Gastroesophageal sphincter (tissue), 4 donors: ENCODE measurements at regions not wholly inside any gene's neighbourhood (a gene's known extent, or its start where the extent isn't known, plus 50 kb on each side); places are given as distances from the start of the nearest gene placed in this dataset.

Experiments
- ATAC-seq: fragments of 150-250 bp; one replicate; pipeline ENCODE4 v1.9.1; 2016; ENCODE audit warnings: mild to moderate bottlenecking, moderate library complexity
- H3K27ac ChIP-seq, 4 donors: fragments of 200-600 bp; sonication (generic) in 3 of 4; 1 replicate in 3 of 4; 2 replicates in 1 of 4; pipeline ENCODE4 v1.5.1; 2016 to 2019
- H3K27me3 ChIP-seq: fragments of 200-600 bp; sonication (generic); one replicate; pipeline ENCODE4 v1.5.1; 2019
- H3K36me3 ChIP-seq, 2 donors: fragments of 200-600 bp; sonication (generic); one replicate each; pipeline ENCODE4 v1.5.1; 2019; ENCODE audit warnings: control low read depth in 1 of 2
- H3K4me1 ChIP-seq, 3 donors: fragments of 200-600 bp; sonication (generic); 1 replicate in 2 of 3; 2 replicates in 1 of 3; pipeline ENCODE4 v1.5.1; 2016 to 2019; ENCODE audit warnings: control low read depth in 2 of 3
- H3K4me3 ChIP-seq, 2 donors: fragments of 200-600 bp; sonication (generic); one replicate each; pipeline ENCODE4 v1.5.1; 2019; ENCODE audit warnings: mild to moderate bottlenecking in 1 of 2, moderate library complexity in 1 of 2
- H3K9me3 ChIP-seq, 3 donors: fragments of 200-600 bp; sonication (generic); one replicate each; pipeline ENCODE4 v1.5.1; 2017 to 2019; ENCODE audit warnings: control low read depth in 2 of 3
- EP300 ChIP-seq: sonication (generic); formaldehyde crosslinking; IDR thresholded peaks from one replicate; pipeline ENCODE4 v1.6.1; 2017; ENCODE audit warnings: antibody characterized with exemption, mild to moderate bottlenecking
- POLR2A ChIP-seq, 2 donors: fragments of 450-650 bp; IDR thresholded peaks; one replicate each; pipeline ENCODE4 v1.6.1; 2017; ENCODE audit warnings: antibody characterized with exemption in 2 of 2, mild to moderate bottlenecking in 2 of 2, moderate library complexity in 1 of 2
- POLR2AphosphoS5 ChIP-seq: sonication (generic); formaldehyde crosslinking; IDR thresholded peaks from one replicate; pipeline ENCODE4 v1.6.1; 2017; ENCODE audit warnings: antibody characterized with exemption
- WGBS, 2 donors: methylation state at CpG; one replicate each; pipeline ENCODE4 v1.1.5; 2018; ENCODE audit warnings: low coverage in 1 of 2; 5-methylcytosine and 5-hydroxymethylcytosine counted together
- TF ChIP-seq, protein P1 (sequence below), 4 experiments: fragments of 200-600 bp in 2 of 4; fragments of 450-650 bp in 2 of 4; sonication (generic) in 1 of 4; IDR thresholded peaks; one replicate each; pipeline ENCODE4 v1.5.1; 2017 to 2019; ENCODE audit warnings: antibody characterized with exemption in 4 of 4, mild to moderate bottlenecking in 2 of 4, moderate library complexity in 2 of 4

GRCh38 chr2:215811409-215812345, 201.7 kb downstream of the MREG start:
- no peaks in the 10 kb centered on the region for H3K36me3 ChIP-seq

DNA sequence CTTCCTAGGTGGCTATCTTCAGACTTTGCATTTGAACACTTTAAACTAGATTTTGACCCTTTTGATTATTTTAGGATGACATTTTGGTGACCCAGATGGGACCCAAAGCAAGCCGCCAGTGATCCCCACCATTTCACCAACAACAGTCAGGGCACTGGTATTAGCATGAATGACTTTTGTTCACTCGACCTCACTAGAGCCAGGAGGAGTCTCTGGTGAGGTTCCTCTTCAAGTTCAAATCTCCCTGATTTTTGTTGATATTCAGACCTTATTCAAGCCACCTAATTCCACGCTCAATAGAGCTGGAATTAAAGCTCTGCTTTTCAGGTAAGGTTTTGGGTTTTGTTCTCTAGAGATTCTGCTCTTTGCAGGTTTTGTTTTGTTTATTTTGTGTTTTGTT, 202.3 kb downstream of the MREG start:
- 95 to 100% methylated on average over 1 to 3 of the region's 3 CpGs for WGBS, 2 donors
- H3K36me3 ChIP-seq = no peaks in the 10 kb centered on the region
- H3K4me3 ChIP-seq = no peak overlapping the region
- no peaks in the 10 kb centered on the region for H3K27me3 ChIP-seq
- no peak for ATAC-seq
- no peaks in the 10 kb centered on the region for H3K4me1 ChIP-seq
- no peak overlapping the region for H3K27ac ChIP-seq
- TF ChIP-seq, protein P1, sequence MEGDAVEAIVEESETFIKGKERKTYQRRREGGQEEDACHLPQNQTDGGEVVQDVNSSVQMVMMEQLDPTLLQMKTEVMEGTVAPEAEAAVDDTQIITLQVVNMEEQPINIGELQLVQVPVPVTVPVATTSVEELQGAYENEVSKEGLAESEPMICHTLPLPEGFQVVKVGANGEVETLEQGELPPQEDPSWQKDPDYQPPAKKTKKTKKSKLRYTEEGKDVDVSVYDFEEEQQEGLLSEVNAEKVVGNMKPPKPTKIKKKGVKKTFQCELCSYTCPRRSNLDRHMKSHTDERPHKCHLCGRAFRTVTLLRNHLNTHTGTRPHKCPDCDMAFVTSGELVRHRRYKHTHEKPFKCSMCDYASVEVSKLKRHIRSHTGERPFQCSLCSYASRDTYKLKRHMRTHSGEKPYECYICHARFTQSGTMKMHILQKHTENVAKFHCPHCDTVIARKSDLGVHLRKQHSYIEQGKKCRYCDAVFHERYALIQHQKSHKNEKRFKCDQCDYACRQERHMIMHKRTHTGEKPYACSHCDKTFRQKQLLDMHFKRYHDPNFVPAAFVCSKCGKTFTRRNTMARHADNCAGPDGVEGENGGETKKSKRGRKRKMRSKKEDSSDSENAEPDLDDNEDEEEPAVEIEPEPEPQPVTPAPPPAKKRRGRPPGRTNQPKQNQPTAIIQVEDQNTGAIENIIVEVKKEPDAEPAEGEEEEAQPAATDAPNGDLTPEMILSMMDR (IDR thresholded peaks at IDR 0.05) = no peak
- no peak for TF ChIP-seq POLR2AphosphoS5
- TF ChIP-seq EP300 = no peak
- no peak for TF ChIP-seq POLR2A (IDR thresholded peaks at IDR 0.05)
- no peaks in the 10 kb centered on the region for H3K9me3 ChIP-seq

More at GRCh38 chr2:215811409-215812345, 201.7 kb downstream of the MREG start:
- Histone ChIP-seq H3K9me3 (no peaks in the 10 kb centered on the region), H3K27me3 (no peaks in the 10 kb centered on the region), H3K4me1 (no peaks in the 10 kb centered on the region), H3K4me3 (no peak overlapping the region), H3K27ac (no peak overlapping the region)
- 74 to 83% methylated on average over 2 to 3 of the region's 3 CpGs for WGBS, 2 donors
- TF ChIP-seq, protein P1 (IDR thresholded peaks at IDR 0.05) = no peak
- TF ChIP-seq POLR2AphosphoS5 (no peak), EP300 (no peak), POLR2A (IDR thresholded peaks at IDR 0.05) (no peak)
- no peak for ATAC-seq

DNA sequence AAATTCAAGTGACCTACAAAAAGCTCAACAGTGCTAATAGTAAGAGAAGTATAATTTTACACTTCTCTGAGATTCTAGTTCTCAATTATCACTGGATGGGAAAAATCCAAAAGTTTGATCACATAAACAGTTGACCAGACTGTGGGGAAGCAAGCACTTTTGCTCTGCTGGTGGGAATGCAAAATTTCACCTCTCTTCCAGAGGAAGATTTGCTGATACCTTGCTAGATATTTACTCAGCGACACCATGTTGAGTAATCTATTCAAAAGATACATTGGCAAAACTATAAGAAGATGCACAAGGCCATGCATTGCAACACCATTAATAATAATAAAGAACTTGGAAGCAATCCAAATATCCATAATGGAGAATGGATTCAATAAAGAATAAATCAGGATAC, 204.4 kb downstream of the MREG start:
- no peaks in the 10 kb centered on the region for H3K9me3 ChIP-seq
- H3K4me1 ChIP-seq = no peaks in the 10 kb centered on the region
- H3K27ac ChIP-seq = no peak overlapping the region
- no peaks in the 10 kb centered on the region for H3K27me3 ChIP-seq
- WGBS, 2 donors = 100% methylated on average over 1 of the region's 1 CpG; no CpG with 5 or more reads in 1 of the 2 donors
- no peak for ATAC-seq
- no peak overlapping the region for H3K4me3 ChIP-seq
- TF ChIP-seq POLR2AphosphoS5 (no peak), POLR2A (IDR thresholded peaks at IDR 0.05) (no peak), EP300 (no peak)
- TF ChIP-seq, protein P1 (IDR thresholded peaks at IDR 0.05) = no peak
- H3K36me3 ChIP-seq = no peaks in the 10 kb centered on the region

GRCh38 chr2:215808194-215808593, 205.2 kb downstream of the MREG start:
- no peaks in the 10 kb centered on the region for H3K27me3 ChIP-seq
- WGBS, 2 donors = 69 to 86% methylated on average over 2 of the region's 2 CpGs
- no peaks in the 10 kb centered on the region for H3K9me3 ChIP-seq
- H3K27ac ChIP-seq = no peak overlapping the region
- no peaks in the 10 kb centered on the region for H3K36me3 ChIP-seq
- H3K4me3 ChIP-seq = no peak overlapping the region
- no peak for TF ChIP-seq EP300
- TF ChIP-seq, protein P1 (IDR thresholded peaks at IDR 0.05) = no peak
- TF ChIP-seq POLR2A (IDR thresholded peaks at IDR 0.05) = no peak
- no peak for TF ChIP-seq POLR2AphosphoS5
- H3K4me1 ChIP-seq = no peaks in the 10 kb centered on the region
- no peak for ATAC-seq

GRCh38 chr2:215805493-215805892, 207.9 kb downstream of the MREG start:
- no peaks in the 10 kb centered on the region for H3K9me3 ChIP-seq
- H3K4me1 ChIP-seq = no peaks in the 10 kb centered on the region
- no peak for TF ChIP-seq POLR2AphosphoS5
- no peak for TF ChIP-seq EP300
- H3K4me3 ChIP-seq = no peak overlapping the region
- H3K36me3 ChIP-seq = no peaks in the 10 kb centered on the region
- 92 to 95% methylated on average over 2 to 3 of the region's 3 CpGs for WGBS, 2 donors
- H3K27ac ChIP-seq = no peak overlapping the region
- ATAC-seq = no peak
- no peaks in the 10 kb centered on the region for H3K27me3 ChIP-seq
